GM12875 (cell line): ENCODE measurements at regions not wholly inside any gene's neighbourhood (a gene's known extent, or its start where the extent isn't known, plus 50 kb on each side); places are given as distances from the start of the nearest gene placed in this dataset.
"Not testable (repeated sequence)": the region's sequence is repeated elsewhere in the genome, so short reads cannot be mapped to it uniquely, and the experiment has no call there.

Source experiments
- H3K4me3 ChIP-seq: one replicate; pipeline ENCODE4 v1.5.1; 2011; ENCODE audit warnings: low read depth, low read length, control low read depth
- CTCF ChIP-seq: IDR thresholded peaks from 2 replicates; pipeline ENCODE4 v1.5.1; 2011; ENCODE audit warnings: low read depth, mild to moderate bottlenecking, control low read depth, inconsistent platforms, low read length, moderate library complexity, borderline replicate concordance; ENCODE audit not compliant: insufficient read depth

- no peak overlapping the region for H3K4me3 ChIP-seq
- TF ChIP-seq CTCF = no peak
Measured at GRCh38 chr18:57956491-57956890, 87.5 kb upstream of the NEDD4L start.

DNA sequence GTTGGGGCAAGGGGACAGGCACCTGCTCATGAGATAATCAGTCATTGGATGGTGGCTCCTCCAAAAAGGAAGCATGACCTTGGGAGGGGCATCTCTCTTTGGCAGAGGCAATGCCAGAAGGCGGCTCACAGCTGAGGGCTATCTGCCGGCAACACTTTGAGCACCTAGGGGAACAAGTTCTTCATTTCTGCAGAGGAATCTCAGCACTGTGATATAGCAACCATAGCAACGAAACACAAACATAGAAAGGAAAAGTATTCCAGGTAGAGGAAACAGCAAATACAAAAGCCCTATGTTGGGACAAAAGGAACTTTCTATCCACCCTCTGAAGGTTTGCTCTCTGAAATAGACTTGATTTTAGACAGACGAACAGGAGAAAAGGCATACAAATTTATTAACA, 89.1 kb upstream of the NEDD4L start:
- no peak overlapping the region for H3K4me3 ChIP-seq
- no peak for TF ChIP-seq CTCF

GRCh38 chr18:57953883-57954282, 90.1 kb upstream of the NEDD4L start:
- H3K4me3 ChIP-seq = no peak overlapping the region
- no peak for TF ChIP-seq CTCF

DNA sequence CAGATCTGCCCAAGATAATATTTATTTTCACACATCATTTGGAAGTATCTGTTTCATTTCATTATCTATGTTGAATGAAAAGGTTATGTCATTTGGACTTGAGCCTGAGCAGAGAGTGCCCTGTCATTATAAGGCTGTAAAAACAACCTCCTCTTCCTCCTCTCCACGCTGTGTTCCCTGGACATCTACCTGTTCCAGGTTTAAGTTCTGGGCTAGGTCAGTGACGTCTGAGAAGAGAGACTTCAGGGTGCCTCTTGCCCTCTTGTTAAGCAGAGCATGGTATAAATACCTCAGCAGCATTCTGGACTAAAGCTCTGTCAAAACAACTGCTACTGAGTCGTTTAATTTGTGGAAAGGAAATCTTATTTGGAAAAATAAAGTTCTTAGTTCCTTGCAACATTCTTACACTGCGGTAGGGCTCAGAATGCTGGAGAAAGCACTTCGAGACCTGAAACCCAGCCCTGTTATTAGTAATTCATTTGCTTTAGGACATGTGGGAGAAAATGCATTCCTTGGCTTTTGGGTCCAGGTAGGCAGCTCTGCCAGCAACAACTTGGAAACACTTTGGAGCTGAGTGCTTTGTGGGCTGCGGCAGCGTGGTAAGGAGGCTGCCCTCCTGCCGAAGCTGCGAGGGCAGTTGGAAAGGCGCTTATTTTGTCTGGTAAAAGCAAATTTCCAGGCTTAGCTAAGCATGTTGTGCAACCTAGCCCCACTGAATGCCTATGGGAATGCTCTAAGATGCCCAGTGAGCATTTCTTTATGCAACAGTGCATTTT, 91.8 kb upstream of the NEDD4L start:
- H3K4me3 ChIP-seq = no peak overlapping the region

GRCh38 chr18:57951117-57951796, 92.8 kb upstream of the NEDD4L start:
- H3K4me3 ChIP-seq = no peak overlapping the region
- TF ChIP-seq CTCF = no peak

More for the DNA sequence above, 91.8 kb upstream of the NEDD4L start:
- TF ChIP-seq CTCF = no peak

DNA sequence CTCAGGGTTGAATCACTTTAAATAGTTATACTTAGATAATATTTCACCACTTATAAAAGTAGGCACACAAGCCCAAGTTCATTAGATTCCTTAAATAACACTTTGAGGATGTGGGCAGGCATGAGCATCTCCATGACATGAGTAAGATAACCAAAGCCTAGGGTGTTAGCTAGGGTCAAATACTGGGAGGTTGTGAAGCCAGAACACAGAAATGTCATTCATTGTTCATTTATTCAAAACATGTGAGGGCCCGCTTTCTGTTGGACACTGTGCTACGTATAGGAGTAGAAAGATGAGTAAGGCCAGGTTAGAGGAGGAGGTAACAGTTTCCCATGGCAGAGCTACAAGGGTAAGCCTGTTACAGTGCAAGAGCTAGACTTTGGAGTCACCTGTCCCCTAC, 93.5 kb upstream of the NEDD4L start:
- no peak for TF ChIP-seq CTCF
- H3K4me3 ChIP-seq = no peak overlapping the region

DNA sequence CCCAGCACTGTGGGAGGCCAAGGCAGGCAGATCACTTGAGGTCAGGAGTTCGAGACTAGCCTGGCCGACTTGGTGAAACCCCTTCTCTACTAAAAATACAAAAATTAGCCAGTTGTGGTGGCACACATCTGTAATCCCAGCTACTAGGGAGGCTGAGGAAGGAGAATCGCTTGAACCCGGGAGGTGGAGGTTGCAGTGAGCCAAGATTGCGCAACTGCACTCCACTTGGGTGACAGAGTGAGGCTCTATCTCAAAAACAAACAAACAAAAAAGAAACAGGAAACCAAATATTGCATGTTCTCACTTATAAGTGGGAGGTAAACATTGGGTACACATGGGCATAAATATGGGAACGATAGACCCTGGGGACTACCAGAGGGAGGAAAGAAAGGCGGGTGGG, 94.7 kb upstream of the NEDD4L start:
- H3K4me3 ChIP-seq = not testable (repeated sequence)
